ENCODE measurements at regions not wholly inside any gene's neighbourhood (a gene's known extent, or its start where the extent isn't known, plus 50 kb on each side); places are given as distances from the start of the nearest gene placed in this dataset.

- TF ChIP-seq SUZ12 (IDR thresholded peaks at IDR 0.05; ENCODE audit: extremely low read depth, insufficient read depth, insufficient read length) (no peak), ZNF274 (IDR thresholded peaks at IDR 0.05; ENCODE audit: low read depth, low read length) (no peak)
Measured at GRCh38 chr9:27880156-27880555, 306.9 kb upstream of the C9orf72 start.

Data from NT2/D1 (cell line).